Suprapubic skin (tissue), 4 donors: ENCODE measurements at regions not wholly inside any gene's neighbourhood (a gene's known extent, or its start where the extent isn't known, plus 50 kb on each side); places are given as distances from the start of the nearest gene placed in this dataset.

ENCODE experiments used
- DNase-seq, 2 donors: peaks; one replicate each; pipeline ENCODE4 v3.0.0-alpha.2; 2019; ENCODE audit warnings: low spot score in 2 of 2
- H3K27ac ChIP-seq: fragments of 200-600 bp; sonication (generic); one replicate; pipeline ENCODE4 v1.5.1; 2019
- H3K27me3 ChIP-seq: fragments of 200-600 bp; sonication (generic); one replicate; pipeline ENCODE4 v1.5.1; 2019
- H3K36me3 ChIP-seq: fragments of 200-600 bp; sonication (generic); one replicate; pipeline ENCODE4 v1.5.1; 2019
- H3K4me1 ChIP-seq: fragments of 200-600 bp; sonication (generic); one replicate; pipeline ENCODE4 v1.5.1; 2019
- H3K4me3 ChIP-seq: fragments of 200-600 bp; sonication (generic); one replicate; pipeline ENCODE4 v1.5.1; 2019; ENCODE audit warnings: mild to moderate bottlenecking
- H3K9me3 ChIP-seq: fragments of 200-600 bp; sonication (generic); one replicate; pipeline ENCODE4 v1.5.1; 2019
- EP300 ChIP-seq: sonication (generic); formaldehyde crosslinking; IDR thresholded peaks from one replicate; pipeline ENCODE4 v1.6.1; 2017; ENCODE audit warnings: antibody characterized with exemption
- POLR2A ChIP-seq, 2 donors: fragments of 450-650 bp; IDR thresholded peaks; one replicate each; pipeline ENCODE4 v1.6.1; 2017; ENCODE audit warnings: antibody characterized with exemption in 2 of 2, mild to moderate bottlenecking in 2 of 2, moderate library complexity in 2 of 2
- POLR2AphosphoS5 ChIP-seq, 3 donors: sonication (generic); formaldehyde crosslinking; IDR thresholded peaks; one replicate each; pipeline ENCODE4 v1.6.1; 2017; ENCODE audit warnings: antibody characterized with exemption in 3 of 3
- WGBS: methylation state at CpG from one replicate; pipeline ENCODE4 v1.1.5; 2018; 5-methylcytosine and 5-hydroxymethylcytosine counted together
- TF ChIP-seq, protein P1 (sequence below), 2 donors: fragments of 200-600 bp in 1 of 2; fragments of 450-650 bp in 1 of 2; sonication (generic) in 1 of 2; IDR thresholded peaks; one replicate each; pipeline ENCODE4 v1.5.1; 2016 to 2019; ENCODE audit warnings: antibody characterized with exemption in 2 of 2, mild to moderate bottlenecking in 1 of 2, moderate library complexity in 1 of 2

DNA sequence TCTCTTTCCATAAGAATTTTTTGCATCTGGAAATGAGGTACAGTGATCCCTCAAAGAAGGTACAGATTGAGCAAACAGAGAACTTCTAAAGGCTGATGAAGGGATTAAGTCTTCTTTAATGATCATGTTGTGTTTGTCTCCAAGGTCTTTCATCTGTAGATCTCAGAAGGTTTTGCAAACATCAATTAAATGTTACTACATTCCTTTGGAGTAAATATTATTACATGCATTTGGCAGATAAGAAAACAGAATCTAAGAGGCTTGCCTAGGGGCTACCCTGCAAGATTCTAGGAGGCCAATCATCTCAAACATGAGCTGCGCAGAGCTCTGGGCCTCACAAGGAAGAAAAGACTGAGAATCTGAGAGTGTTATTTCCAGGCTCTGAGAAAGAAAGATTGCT, 70.9 kb upstream of the LPP start:
- WGBS, result 82% methylated on average over 1 of the region's 1 CpG
- no peaks in the 10 kb centered on the region for H3K27me3 ChIP-seq
- peaks cover 3% of the 10 kb centered on the region for H3K4me1 ChIP-seq

DNA sequence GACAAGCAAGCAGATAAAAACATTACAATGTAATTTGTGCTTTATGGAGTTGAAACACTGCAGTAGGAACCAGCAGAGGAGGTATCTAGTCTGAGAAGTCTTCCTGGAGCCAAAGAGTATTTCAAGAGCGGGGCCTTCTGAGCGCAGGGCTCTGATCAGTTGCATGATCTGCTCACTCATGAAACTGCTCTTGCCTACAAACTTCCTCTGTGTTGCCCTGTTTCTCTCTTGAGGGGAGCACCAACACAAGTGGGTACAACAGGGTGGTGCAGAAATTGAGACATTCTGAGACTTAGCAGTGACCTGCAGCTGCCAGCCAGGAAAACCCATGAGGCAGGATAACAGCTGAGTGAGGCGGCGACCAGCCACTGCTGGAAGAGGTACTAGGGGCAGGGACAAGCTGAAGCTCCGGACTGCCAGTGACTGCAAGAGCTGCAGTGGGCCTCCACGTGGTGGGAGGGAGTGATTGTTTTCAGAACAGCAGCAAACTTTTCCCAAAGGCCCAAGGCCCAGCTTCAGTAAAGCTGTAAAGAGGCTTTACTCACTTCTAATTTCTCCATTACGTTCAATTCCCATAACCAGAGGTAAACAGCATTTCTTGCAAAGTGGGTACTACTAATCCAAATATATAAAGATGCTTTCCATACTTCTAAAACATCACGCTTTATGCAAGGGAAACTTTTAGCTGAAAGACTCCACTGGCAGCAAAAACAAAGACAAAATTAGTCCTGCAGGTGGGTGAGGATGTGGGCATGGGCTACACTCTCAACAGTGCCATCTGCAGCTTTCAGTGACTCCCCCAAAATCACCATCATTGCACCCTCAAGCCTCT, 69.0 kb upstream of the LPP start:
- Histone ChIP-seq H3K4me1 (peaks cover 3% of the 10 kb centered on the region), H3K4me3 (no peak overlapping the region), H3K36me3 (no peaks in the 10 kb centered on the region), H3K27ac (no peak overlapping the region), H3K27me3 (no peaks in the 10 kb centered on the region), H3K9me3 (no peaks in the 10 kb centered on the region)
- no peak for DNase-seq
- 88% methylated on average over 8 of the region's 8 CpGs for WGBS
- no peak for TF ChIP-seq POLR2A (IDR thresholded peaks at IDR 0.05)
- TF ChIP-seq EP300, result no peak
- no peak for TF ChIP-seq POLR2AphosphoS5 (IDR thresholded peaks at IDR 0.05)
- TF ChIP-seq, protein P1, sequence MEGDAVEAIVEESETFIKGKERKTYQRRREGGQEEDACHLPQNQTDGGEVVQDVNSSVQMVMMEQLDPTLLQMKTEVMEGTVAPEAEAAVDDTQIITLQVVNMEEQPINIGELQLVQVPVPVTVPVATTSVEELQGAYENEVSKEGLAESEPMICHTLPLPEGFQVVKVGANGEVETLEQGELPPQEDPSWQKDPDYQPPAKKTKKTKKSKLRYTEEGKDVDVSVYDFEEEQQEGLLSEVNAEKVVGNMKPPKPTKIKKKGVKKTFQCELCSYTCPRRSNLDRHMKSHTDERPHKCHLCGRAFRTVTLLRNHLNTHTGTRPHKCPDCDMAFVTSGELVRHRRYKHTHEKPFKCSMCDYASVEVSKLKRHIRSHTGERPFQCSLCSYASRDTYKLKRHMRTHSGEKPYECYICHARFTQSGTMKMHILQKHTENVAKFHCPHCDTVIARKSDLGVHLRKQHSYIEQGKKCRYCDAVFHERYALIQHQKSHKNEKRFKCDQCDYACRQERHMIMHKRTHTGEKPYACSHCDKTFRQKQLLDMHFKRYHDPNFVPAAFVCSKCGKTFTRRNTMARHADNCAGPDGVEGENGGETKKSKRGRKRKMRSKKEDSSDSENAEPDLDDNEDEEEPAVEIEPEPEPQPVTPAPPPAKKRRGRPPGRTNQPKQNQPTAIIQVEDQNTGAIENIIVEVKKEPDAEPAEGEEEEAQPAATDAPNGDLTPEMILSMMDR (IDR thresholded peaks at IDR 0.05), result no peak

More for the DNA sequence above, 70.9 kb upstream of the LPP start:
- no peaks in the 10 kb centered on the region for H3K9me3 ChIP-seq
- TF ChIP-seq POLR2A (IDR thresholded peaks at IDR 0.05), result no peak
- TF ChIP-seq EP300, result no peak
- no peak for TF ChIP-seq POLR2AphosphoS5 (IDR thresholded peaks at IDR 0.05)
- TF ChIP-seq, protein P1 (IDR thresholded peaks at IDR 0.05), result no peak
- H3K4me3 ChIP-seq, result no peak overlapping the region
- DNase-seq, result no peak
- no peak overlapping the region for H3K27ac ChIP-seq
- no peaks in the 10 kb centered on the region for H3K36me3 ChIP-seq

DNA sequence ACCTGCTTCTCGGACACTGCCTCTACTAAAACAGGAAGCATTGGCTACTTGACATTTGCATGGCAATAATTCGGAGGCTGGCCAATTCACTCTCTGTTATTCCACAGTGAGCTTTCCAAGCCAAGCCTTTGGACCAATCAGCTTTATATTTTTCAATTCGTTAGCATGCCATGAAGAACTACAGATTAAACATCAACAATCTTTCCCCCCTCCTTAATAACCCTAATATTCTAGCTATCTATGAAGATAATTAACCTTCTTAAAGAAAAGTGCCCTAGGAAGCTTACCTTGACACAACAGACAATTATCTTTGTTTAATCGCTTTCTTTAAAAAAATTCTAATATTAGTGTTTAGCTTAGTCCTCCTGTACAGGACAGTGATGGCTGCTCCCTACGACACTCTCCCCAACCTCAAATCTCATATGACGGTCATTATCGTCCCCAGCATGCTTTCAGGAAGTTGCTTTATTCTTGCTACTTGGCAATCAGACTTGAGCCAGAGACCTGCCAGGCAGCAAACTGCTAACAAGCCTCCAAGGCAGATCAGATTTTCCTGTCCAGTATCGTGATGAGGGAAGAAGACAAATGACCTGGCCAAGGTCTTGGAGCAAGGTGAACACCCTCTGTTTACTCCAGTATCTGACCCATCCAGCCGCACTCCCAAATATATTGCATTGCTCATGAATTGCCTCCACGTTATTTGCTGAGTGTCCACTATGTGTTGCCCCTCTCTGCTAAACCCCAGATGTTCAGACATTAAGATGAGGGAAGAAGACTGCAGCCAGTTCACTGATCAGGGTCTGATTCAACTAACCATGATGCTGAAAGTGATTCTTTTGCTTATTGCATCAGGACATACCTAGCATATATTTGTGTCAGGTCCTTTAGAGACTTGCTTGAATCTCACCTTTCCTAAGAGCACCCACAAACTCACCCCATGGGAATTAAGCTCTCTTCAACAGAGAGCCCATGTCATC, 68.1 kb upstream of the LPP start:
- Histone ChIP-seq H3K36me3 (no peaks in the 10 kb centered on the region), H3K9me3 (no peaks in the 10 kb centered on the region), H3K4me3 (no peak overlapping the region), H3K4me1 (peaks cover 8% of the 10 kb centered on the region), H3K27ac (no peak overlapping the region), H3K27me3 (no peaks in the 10 kb centered on the region)
- WGBS, result 76% methylated on average over 10 of the region's 10 CpGs
- TF ChIP-seq EP300 (no peak), POLR2A (IDR thresholded peaks at IDR 0.05) (no peak), POLR2AphosphoS5 (IDR thresholded peaks at IDR 0.05) (no peak)
- TF ChIP-seq, protein P1 (IDR thresholded peaks at IDR 0.05), result no peak
- no peak for DNase-seq

DNA sequence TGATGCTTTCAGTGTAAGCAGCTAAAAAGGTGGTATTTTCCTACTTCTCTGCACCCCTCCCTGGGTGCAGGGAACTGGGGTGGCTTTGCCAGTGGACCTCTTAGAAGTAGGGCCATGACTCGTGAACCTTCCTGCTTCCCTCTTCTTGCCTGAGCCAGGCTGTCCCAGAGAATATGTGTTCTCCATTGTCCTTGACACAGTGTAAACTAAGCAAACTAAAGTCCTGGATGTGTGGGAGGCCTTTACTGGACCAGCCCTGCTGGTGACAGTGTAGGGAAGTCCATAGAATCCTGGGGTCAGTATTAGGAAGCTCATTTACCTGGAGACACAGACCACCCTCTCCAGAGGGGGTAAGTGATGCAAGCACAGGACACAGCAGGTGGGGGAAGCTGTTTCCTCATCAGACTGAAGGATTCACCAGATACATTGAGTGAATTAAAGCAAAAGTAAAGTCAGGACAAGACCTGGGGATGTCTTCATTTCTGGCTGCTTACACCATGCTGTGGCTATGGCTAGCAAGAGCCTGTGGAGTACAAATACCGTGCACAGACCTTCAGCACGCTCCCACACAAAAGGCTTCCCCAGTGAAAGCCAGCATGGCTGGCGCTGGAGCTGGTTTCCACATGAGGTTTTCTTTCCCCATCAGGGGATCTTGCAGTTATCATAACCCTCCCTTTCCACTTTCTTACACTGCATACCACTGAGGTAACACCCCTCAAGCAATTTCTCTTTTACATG, 64.8 kb upstream of the LPP start:
- H3K4me1 ChIP-seq, result peaks cover 14% of the 10 kb centered on the region
- 82% methylated on average over 4 of the region's 4 CpGs for WGBS

More for the DNA sequence above, 64.8 kb upstream of the LPP start:
- DNase-seq, result no peak
- no peaks in the 10 kb centered on the region for H3K27me3 ChIP-seq
- H3K27ac ChIP-seq, result no peak overlapping the region
- TF ChIP-seq POLR2A (IDR thresholded peaks at IDR 0.05) (no peak), POLR2AphosphoS5 (IDR thresholded peaks at IDR 0.05) (no peak), EP300 (no peak)
- TF ChIP-seq, protein P1 (IDR thresholded peaks at IDR 0.05), result no peak
- H3K36me3 ChIP-seq, result no peaks in the 10 kb centered on the region
- no peaks in the 10 kb centered on the region for H3K9me3 ChIP-seq
- H3K4me3 ChIP-seq, result no peak overlapping the region
